Thymus (tissue), 11 donors: ENCODE measurements at regions not wholly inside any gene's neighbourhood (a gene's known extent, or its start where the extent isn't known, plus 50 kb on each side); places are given as distances from the start of the nearest gene placed in this dataset.
"Not testable (repeated sequence)": the region's sequence is repeated elsewhere in the genome, so short reads cannot be mapped to it uniquely, and the experiment has no call there.

Source experiments
- DNase-seq, 9 donors: peaks; one replicate each; pipeline ENCODE4 v3.0.0-alpha.2; 2013; ENCODE audit warnings: low spot score in 9 of 9, low read depth in 6 of 9, missing footprints in 1 of 9
- H3K27ac ChIP-seq, 2 donors: one replicate each; pipeline ENCODE4 v1.5.1; 2013; ENCODE audit warnings: control low read depth in 1 of 2, low read depth in 1 of 2, low read length in 1 of 2, mild to moderate bottlenecking in 1 of 2, moderate library complexity in 1 of 2
- H3K27me3 ChIP-seq, 2 donors: one replicate each; pipeline ENCODE4 v1.5.1; 2013; ENCODE audit warnings: low read length in 1 of 2; ENCODE audit not compliant: control insufficient read depth in 2 of 2, insufficient read depth in 1 of 2
- H3K36me3 ChIP-seq, 2 donors: one replicate each; pipeline ENCODE4 v1.5.1; 2013; ENCODE audit warnings: low read length in 1 of 2, mild to moderate bottlenecking in 1 of 2, moderate library complexity in 1 of 2; ENCODE audit not compliant: control insufficient read depth in 2 of 2, insufficient read depth in 2 of 2
- H3K4me1 ChIP-seq, 2 donors: one replicate each; pipeline ENCODE4 v1.5.1; 2013; ENCODE audit warnings: low read length in 2 of 2; ENCODE audit not compliant: control insufficient read depth in 2 of 2, insufficient read depth in 2 of 2
- H3K4me3 ChIP-seq, 2 donors: one replicate each; pipeline ENCODE4 v1.5.1; 2013; ENCODE audit warnings: low read length in 2 of 2, control low read depth in 1 of 2, mild to moderate bottlenecking in 1 of 2
- H3K9me3 ChIP-seq, 2 donors: one replicate each; pipeline ENCODE4 v1.5.1; 2013; ENCODE audit warnings: low read length in 1 of 2, mild to moderate bottlenecking in 1 of 2; ENCODE audit not compliant: control insufficient read depth in 2 of 2, insufficient read depth in 1 of 2
- WGBS: extraction: QIAGEN DNeasy Blood & Tissue Kit; methylation state at CpG from one replicate; pipeline ENCODE4 v1.1.7; 2013; 5-methylcytosine and 5-hydroxymethylcytosine counted together
- donor health status: healthy.

DNA sequence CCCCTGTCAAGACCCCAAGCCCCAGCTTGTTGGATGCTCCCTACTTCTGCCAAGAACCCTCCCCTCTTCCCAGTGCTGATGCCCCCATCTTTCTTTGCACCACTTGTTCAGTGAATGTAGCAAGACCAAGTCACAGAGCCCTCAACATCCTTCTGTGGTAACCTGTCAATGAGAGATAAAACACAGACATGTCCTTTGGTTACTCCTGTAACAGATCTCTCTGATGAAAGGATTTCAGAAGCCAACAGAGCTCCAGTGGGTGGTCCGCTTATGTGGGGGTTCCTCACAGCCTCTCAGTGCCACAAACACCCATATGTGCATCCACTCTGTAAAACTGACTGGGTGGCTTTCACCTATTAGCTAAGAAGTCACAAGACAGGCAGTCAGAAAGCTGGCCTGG is 93.2 kb upstream of the CST7 start:
- H3K36me3 ChIP-seq = no peaks in the 10 kb centered on the region
- no peaks in the 10 kb centered on the region for H3K4me1 ChIP-seq
- H3K9me3 ChIP-seq = peaks cover 0 to 7% of the 10 kb centered on the region in 2 donors
- no peak overlapping the region for H3K27ac ChIP-seq
- DNase-seq = no peak
- H3K27me3 ChIP-seq = no peaks in the 10 kb centered on the region
- WGBS = 49% methylated on average over 1 of the region's 1 CpG
- H3K4me3 ChIP-seq = no peak overlapping the region

DNA sequence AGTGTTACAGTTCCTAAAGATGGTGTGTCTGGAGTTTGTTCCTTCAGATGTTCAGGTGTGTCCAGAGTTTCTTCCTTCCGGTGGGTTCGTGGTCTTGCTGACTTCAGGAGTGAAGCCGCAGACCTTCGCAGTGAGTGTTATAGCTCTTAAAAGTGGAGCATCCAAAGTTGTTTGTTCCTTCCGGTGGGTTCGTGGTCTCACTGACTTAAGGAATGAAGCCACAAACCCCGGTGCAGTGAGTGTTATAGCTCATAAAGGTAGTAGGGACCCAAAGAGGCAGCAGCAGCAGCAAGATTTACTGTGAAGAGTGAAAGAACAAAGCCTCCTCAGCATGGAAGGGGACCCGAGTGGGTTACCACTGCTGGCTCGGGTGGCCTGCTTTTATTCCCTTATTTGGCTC is 90.6 kb upstream of the CST7 start:
- H3K27me3 ChIP-seq, H3K36me3 ChIP-seq, H3K27ac ChIP-seq, H3K9me3 ChIP-seq, H3K4me3 ChIP-seq, H3K4me1 ChIP-seq: not testable (repeated sequence)
- DNase-seq = peak in 2 of 9 donors; percentile 15 to 37
- 22% methylated on average over 9 of the region's 9 CpGs for WGBS

DNA sequence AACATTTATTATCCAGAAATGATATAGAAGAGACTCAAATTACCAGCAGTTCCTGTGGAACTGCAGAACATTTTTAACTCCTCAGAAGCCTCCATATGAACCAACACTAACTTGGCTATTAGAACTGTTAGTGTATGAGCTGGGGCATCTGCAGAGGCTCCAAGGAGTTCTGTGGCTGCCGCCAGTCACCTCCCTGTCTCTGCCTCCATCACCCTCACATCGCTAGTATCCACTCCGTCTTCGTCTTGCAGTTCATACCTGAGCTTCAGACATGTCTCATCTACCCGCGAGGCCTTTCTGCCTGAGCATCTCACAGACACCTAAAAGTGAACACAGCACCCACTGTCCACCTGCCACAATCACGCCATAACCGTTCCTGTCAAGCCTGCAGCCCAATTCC is 89.5 kb upstream of the CST7 start:
- H3K4me3 ChIP-seq = no peak overlapping the region
- 98% methylated on average over 8 of the region's 8 CpGs for WGBS
- DNase-seq = no peak

DNA sequence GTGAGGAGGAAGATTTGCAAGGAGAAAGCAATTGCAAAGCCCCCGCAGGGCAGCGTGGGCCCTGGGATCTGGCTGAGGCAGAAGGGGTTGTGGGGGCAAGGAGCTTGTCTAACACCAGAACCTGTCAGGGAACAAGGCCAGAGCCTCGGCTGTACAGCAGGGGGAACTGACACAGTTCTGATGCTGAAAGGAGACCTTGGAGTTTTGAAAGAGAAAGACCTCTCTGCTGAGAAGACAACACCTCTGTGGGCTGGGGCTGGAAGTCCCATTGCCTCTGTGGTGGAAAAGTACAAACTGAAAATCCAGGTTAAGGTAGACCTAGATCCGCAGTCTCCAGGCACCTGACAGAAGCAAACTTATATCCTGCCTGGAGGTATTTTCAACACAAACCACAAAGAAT is 86.9 kb upstream of the CST7 start:
- no peaks in the 10 kb centered on the region for H3K27me3 ChIP-seq
- H3K9me3 ChIP-seq = peaks cover 0 to 20% of the 10 kb centered on the region in 2 donors
- no peak overlapping the region for H3K4me3 ChIP-seq
- no peaks in the 10 kb centered on the region for H3K36me3 ChIP-seq
- DNase-seq = no peak
- H3K4me1 ChIP-seq = no peaks in the 10 kb centered on the region
- WGBS = 93% methylated on average over 4 of the region's 4 CpGs
- no peak overlapping the region for H3K27ac ChIP-seq

More for the DNA sequence above, 89.5 kb upstream of the CST7 start:
- Histone ChIP-seq H3K27me3 (no peaks in the 10 kb centered on the region), H3K36me3 (no peaks in the 10 kb centered on the region), H3K4me1 (no peaks in the 10 kb centered on the region), H3K9me3 (peaks cover 0 to 9% of the 10 kb centered on the region in 2 donors), H3K27ac (no peak overlapping the region)

DNA sequence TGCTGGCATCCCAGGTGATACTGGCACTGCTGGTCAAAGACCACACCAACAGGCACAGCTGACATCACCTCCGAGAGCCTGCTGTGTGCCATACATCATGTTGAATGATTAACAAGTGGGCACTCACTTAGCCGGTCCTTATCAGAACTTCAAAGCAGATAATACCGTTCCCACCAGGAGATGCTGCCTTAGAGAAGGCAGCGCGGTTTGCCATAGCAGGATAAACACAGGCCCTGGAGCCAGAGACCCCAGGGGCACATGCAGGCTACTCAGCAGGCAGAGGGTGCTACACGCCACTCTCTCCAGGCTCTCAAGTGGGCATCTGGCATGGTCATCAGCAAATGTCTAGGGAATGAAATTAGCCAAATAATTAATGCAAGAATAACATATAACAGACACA is 86.5 kb upstream of the CST7 start:
- Histone ChIP-seq H3K27ac (no peak overlapping the region), H3K27me3 (no peaks in the 10 kb centered on the region), H3K9me3 (peaks cover 0 to 16% of the 10 kb centered on the region in 2 donors), H3K4me3 (no peak overlapping the region), H3K36me3 (no peaks in the 10 kb centered on the region), H3K4me1 (no peaks in the 10 kb centered on the region)
- no peak for DNase-seq
- 94% methylated on average over 6 of the region's 6 CpGs for WGBS

DNA sequence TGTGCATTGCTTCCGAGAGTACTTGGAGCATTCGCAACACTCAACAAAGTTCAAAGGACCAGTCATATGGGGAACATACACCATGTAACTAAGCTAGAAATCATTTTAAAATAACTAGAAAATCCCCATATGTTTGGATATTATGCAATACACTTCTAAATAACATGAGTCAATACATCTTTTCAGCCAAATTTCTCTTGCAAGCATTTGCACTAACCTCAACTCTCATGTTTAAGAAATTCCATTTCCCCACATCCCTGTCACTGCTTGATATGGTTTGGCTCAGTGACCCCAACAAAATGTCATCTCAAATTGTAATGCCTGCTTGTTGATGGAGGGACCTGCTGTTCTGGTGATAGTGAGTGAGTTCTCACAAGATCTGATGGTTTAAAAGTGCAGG is 85.7 kb upstream of the CST7 start:
- Histone ChIP-seq H3K36me3 (no peaks in the 10 kb centered on the region), H3K27ac (no peak overlapping the region), H3K4me3 (no peak overlapping the region), H3K9me3 (peaks cover 0 to 14% of the 10 kb centered on the region in 2 donors), H3K4me1 (no peaks in the 10 kb centered on the region), H3K27me3 (no peaks in the 10 kb centered on the region)
- WGBS = 72% methylated on average over 2 of the region's 2 CpGs
- no peak for DNase-seq

DNA sequence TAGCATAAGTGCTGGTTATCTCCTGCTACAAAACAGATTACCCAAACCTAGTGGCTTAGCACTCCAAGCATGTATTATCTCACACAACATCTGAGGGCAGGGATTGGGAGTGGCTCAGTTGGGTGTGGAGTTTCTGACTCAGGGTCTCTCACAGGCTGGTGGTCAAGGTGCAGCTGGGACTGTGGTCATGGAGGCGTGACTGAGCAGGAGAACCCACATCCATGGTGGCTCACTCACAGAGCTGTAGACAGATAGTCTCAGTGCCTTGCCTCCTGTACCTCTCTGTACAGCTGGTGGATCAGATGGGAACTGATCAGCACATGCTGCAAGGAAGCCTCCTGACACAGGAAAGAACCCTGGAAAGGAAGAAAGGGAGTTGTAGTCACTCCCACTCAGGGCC is 83.1 kb upstream of the CST7 start:
- Histone ChIP-seq H3K36me3 (no peaks in the 10 kb centered on the region), H3K27ac (no peak overlapping the region), H3K27me3 (no peaks in the 10 kb centered on the region), H3K9me3 (peaks cover 0 to 14% of the 10 kb centered on the region in 2 donors), H3K4me1 (no peaks in the 10 kb centered on the region), H3K4me3 (no peak overlapping the region)
- no peak for DNase-seq
- 82% methylated on average over 1 of the region's 1 CpG for WGBS

DNA sequence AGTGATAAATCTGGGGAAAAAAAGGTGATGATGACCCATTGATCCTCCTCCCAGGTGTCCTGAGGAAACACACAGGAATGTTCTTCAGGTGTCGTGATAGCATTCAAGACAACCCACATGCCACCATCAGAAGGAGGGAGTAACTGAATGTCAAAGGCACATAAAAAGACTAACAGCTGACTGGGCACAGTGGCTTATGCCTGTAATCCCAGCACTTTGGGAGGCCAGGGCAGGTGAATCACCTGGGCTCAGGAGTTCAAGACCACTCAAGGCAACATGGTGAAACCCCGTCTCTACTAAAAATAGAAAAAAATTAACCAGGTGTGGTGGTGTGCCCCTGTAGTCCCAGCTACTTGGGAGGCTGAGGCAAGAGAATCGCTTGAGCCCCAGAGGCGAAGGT is 82.3 kb upstream of the CST7 start:
- Histone ChIP-seq H3K4me3 (no peak overlapping the region), H3K4me1 (no peaks in the 10 kb centered on the region), H3K27ac (no peak overlapping the region), H3K36me3 (no peaks in the 10 kb centered on the region), H3K27me3 (no peaks in the 10 kb centered on the region), H3K9me3 (peaks cover 0 to 14% of the 10 kb centered on the region in 2 donors)
- WGBS = 97% methylated on average over 4 of the region's 4 CpGs
- DNase-seq = no peak

DNA sequence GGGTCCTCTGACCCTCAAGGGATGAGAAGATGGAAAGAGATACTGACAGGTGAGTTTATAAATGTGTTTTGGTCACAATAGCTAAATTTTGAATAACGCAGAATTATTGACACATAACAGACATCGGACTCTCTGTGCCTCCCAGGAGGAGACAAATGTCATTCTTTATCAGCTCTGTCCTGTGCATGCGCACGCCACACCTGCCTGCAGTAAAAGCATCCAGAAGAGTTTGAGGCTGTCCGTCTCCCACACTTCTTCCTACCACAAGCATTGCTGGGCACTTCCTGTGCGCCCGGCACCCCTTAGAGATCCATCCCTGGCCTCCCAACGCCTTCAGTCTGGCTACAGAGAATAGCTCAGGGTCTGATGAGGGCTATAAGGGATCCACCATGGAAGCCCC is 81.5 kb upstream of the CST7 start:
- no peaks in the 10 kb centered on the region for H3K36me3 ChIP-seq
- H3K27ac ChIP-seq = no peak overlapping the region
- H3K9me3 ChIP-seq = peaks cover 0 to 14% of the 10 kb centered on the region in 2 donors
- H3K4me1 ChIP-seq = no peaks in the 10 kb centered on the region
- WGBS = 95% methylated on average over 8 of the region's 8 CpGs
- H3K4me3 ChIP-seq = no peak overlapping the region
- DNase-seq = no peak
- H3K27me3 ChIP-seq = no peaks in the 10 kb centered on the region

DNA sequence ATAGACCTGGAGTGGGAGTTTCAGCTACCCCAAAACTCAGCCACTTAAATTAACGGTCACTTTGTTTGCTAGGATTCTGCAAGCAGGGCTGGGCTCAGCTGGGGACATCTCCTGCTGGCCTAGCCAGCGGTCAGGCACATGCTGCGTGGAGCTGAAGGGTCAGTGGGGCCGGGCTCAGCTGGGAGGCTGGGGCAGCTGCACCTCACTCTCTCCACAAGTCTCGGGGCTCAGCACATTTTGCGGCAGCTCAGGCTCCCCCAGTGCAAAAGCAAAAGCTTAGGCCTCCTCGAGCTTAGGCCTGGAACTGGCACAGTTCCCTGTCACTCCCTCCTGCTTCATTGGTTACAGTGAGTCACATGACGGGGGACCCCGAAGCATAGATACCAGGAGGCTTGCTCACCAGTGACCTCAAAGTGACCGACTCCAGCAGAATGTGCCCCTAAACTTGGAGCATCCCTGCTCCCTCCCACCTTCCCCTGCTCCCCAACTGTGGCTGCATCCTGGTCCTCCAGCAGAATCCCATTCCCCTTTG is 80.6 kb upstream of the CST7 start:
- H3K4me3 ChIP-seq = no peak overlapping the region
- peaks cover 0 to 14% of the 10 kb centered on the region in 2 donors for H3K9me3 ChIP-seq
- WGBS = 96% methylated on average over 10 of the region's 10 CpGs
- H3K27ac ChIP-seq = no peak overlapping the region
- peaks cover 0 to 6% of the 10 kb centered on the region in 2 donors for H3K4me1 ChIP-seq
- DNase-seq = no peak
- H3K27me3 ChIP-seq = peaks cover 0 to 2% of the 10 kb centered on the region in 2 donors
- no peaks in the 10 kb centered on the region for H3K36me3 ChIP-seq
